ENCODE measurements at regions not wholly inside any gene's neighbourhood (a gene's known extent, or its start where the extent isn't known, plus 50 kb on each side); places are given as distances from the start of the nearest gene placed in this dataset.

GRCh38 chr11:91866642-91867041 lies 358.0 kb upstream of the FAT3 start:
- TF ChIP-seq CTCF (IDR thresholded peaks at IDR 0.05 in 4 of 5, conservative IDR thresholded peaks at IDR 0.05 in 1 of 5) (no peak), POLR2A (IDR thresholded peaks at IDR 0.05) (no peak)
